PC-3 (cell line): ENCODE measurements at regions not wholly inside any gene's neighbourhood (a gene's known extent, or its start where the extent isn't known, plus 50 kb on each side); places are given as distances from the start of the nearest gene placed in this dataset.

Experiments used
- ATAC-seq: fragments of 200-7000 bp; cut with Tn5 transposase; 2 replicates; pipeline ENCODE4 v1.9.1; 2020; ENCODE audit warnings: mild to moderate bottlenecking, moderate library complexity
- BruUV-seq: library from RNA; stranded (reverse); fragments of 400-500 nt; replicated peaks from 2 replicates; lab custom pipeline; 2021; lab: Mats Ljungman, UMichigan
- CTCF ChIA-PET: fragments of 300-600 bp; sonication (Branson Sonifier 250); formaldehyde crosslinking; loops from one replicate; lab custom pipeline; 2022; ENCODE audit warnings: antibody characterized with exemption; lab: Charles Lee
- POLR2A ChIA-PET: fragments of 300-600 bp; sonication (Branson Sonifier 250); formaldehyde crosslinking; loops from one replicate; lab custom pipeline; 2022; ENCODE audit warnings: antibody characterized with exemption; ENCODE audit not compliant: unreplicated experiment; lab: Charles Lee
- DNase-seq: peaks from one replicate; pipeline ENCODE4 v3.0.0-alpha.2; 2015
- H2AFZ ChIP-seq: fragments of 300-600 bp; sonication (generic); 2 replicates; pipeline ENCODE4 v1.6.0; 2016; ENCODE audit warnings: antibody characterized with exemption, low read length
- H3F3A ChIP-seq: fragments of 300-600 bp; sonication (generic); one replicate; pipeline ENCODE4 v1.6.0; 2017; ENCODE audit warnings: antibody characterized with exemption, low read length, control low read depth, mild to moderate bottlenecking; ENCODE audit not compliant: unreplicated experiment
- H3K27ac ChIP-seq: fragments of 300-600 bp; sonication (generic); 2 replicates; pipeline ENCODE4 v1.5.1; 2016; ENCODE audit warnings: mild to moderate bottlenecking, low read length
- H3K27me3 ChIP-seq: fragments of 300-600 bp; sonication (generic); 2 replicates; pipeline ENCODE4 v1.6.1; 2016; ENCODE audit warnings: low read length, mixed read lengths
- H3K36me3 ChIP-seq: fragments of 300-600 bp; sonication (generic); 2 replicates; pipeline ENCODE4 v1.6.1; 2016; ENCODE audit warnings: low read depth, mixed run types, low read length, mixed read lengths
- H3K4me1 ChIP-seq: fragments of 300-600 bp; sonication (generic); 2 replicates; pipeline ENCODE4 v1.5.1; 2016; ENCODE audit warnings: low read length; ENCODE audit not compliant: insufficient read depth
- H3K4me2 ChIP-seq: fragments of 300-600 bp; sonication (generic); 2 replicates; pipeline ENCODE4 v1.6.0; 2016; ENCODE audit warnings: low read length
- H3K4me3 ChIP-seq: fragments of 300-600 bp; sonication (generic); 2 replicates; pipeline ENCODE4 v1.5.1; 2016; ENCODE audit warnings: mild to moderate bottlenecking, low read length, mixed read lengths
- H3K79me2 ChIP-seq: fragments of 300-600 bp; sonication (generic); 2 replicates; pipeline ENCODE4 v1.6.1; 2017; ENCODE audit warnings: low read length, mixed read lengths
- H3K9ac ChIP-seq: fragments of 300-600 bp; sonication (generic); 2 replicates; pipeline ENCODE4 v1.6.0; 2016; ENCODE audit warnings: mild to moderate bottlenecking, low read length
- H3K9me2 ChIP-seq: fragments of 300-600 bp; sonication (generic); replicated peaks from 2 replicates; pipeline ENCODE4 v1.6.1; 2016; ENCODE audit warnings: mixed run types, low read length, mixed read lengths
- H3K9me3 ChIP-seq: fragments of 300-600 bp; sonication (generic); 2 replicates; pipeline ENCODE4 v1.6.1; 2016; ENCODE audit warnings: low read length, mixed read lengths
- H4K20me1 ChIP-seq: fragments of 300-600 bp; sonication (generic); 2 replicates; pipeline ENCODE4 v1.6.1; 2016; ENCODE audit warnings: low read length, mixed read lengths
- CTCF ChIP-seq: fragments of 300-600 bp; sonication (generic); conservative IDR thresholded peaks from 2 replicates; pipeline ENCODE4 v1.5.1; 2017; ENCODE audit warnings: antibody characterized with exemption, low read depth, mild to moderate bottlenecking, low read length
- EZH2 ChIP-seq: fragments of 300-600 bp; sonication (generic); IDR thresholded peaks from one replicate; pipeline ENCODE4 v1.6.1; 2017; ENCODE audit warnings: antibody characterized with exemption, mild to moderate bottlenecking, low read length; ENCODE audit not compliant: unreplicated experiment
- EZH2phosphoT487 ChIP-seq: fragments of 300-600 bp; sonication (generic); IDR thresholded peaks from 2 replicates; pipeline ENCODE4 v1.6.1; 2018; ENCODE audit warnings: mild to moderate bottlenecking, antibody characterized with exemption, low read length, borderline replicate concordance
- intact Hi-C: fragments of 100-400 bp; cut with micrococcal nuclease; formaldehyde crosslinking; loops from 2 replicates; pipeline ENCODE4 v1.9.0; 2023

- Histone ChIP-seq H3K36me3 (no peaks in the 10 kb centered on the region), H3K4me3 (no peak overlapping the region), H3K4me1 (no peaks in the 10 kb centered on the region), H4K20me1 (no peaks in the 10 kb centered on the region), H3K4me2 (no peak overlapping the region), H3K9me2 (no peaks in the 10 kb centered on the region), H3K9me3 (no peaks in the 10 kb centered on the region), H3F3A (no peaks in the 10 kb centered on the region), H2AFZ (no peak overlapping the region), H3K27ac (no peak overlapping the region), H3K27me3 (no peaks in the 10 kb centered on the region), H3K9ac (no peak overlapping the region), H3K79me2 (no peaks in the 10 kb centered on the region)
- intact Hi-C loops: no loop called here
- BruUV-seq: no TSS peak
- TF ChIP-seq EZH2: no peak
- no peak for TF ChIP-seq EZH2phosphoT487
- no peak for TF ChIP-seq CTCF
- ATAC-seq: no peak
- ChIA-PET POLR2A (no interaction called here), CTCF (no interaction called here)
- DNase-seq: no peak
These were observed 1477.8 kb downstream of the C4orf33 start for GRCh38 chr4:130573742-130574141.

- ATAC-seq (no peak), DNase-seq (no peak)
- no peak for TF ChIP-seq EZH2
- no peak for TF ChIP-seq CTCF
- Histone ChIP-seq H3K9me3 (no peaks in the 10 kb centered on the region), H2AFZ (no peak overlapping the region), H3K36me3 (no peaks in the 10 kb centered on the region), H3K4me2 (no peak overlapping the region), H4K20me1 (no peaks in the 10 kb centered on the region), H3K4me1 (no peaks in the 10 kb centered on the region), H3K79me2 (no peaks in the 10 kb centered on the region), H3K27me3 (no peaks in the 10 kb centered on the region), H3K27ac (no peak overlapping the region), H3K9ac (no peak overlapping the region), H3K4me3 (no peak overlapping the region), H3F3A (no peaks in the 10 kb centered on the region), H3K9me2 (no peaks in the 10 kb centered on the region)
- POLR2A ChIA-PET: no interaction called here
- BruUV-seq: no TSS peak
- CTCF ChIA-PET: no interaction called here
- intact Hi-C loops: no loop called here
These were observed 1478.3 kb downstream of the C4orf33 start for GRCh38 chr4:130574215-130574614.

GRCh38 chr4:130576218-130576617 lies 1480.3 kb downstream of the C4orf33 start:
- H3K27me3 ChIP-seq: no peaks in the 10 kb centered on the region
- H3K79me2 ChIP-seq: no peaks in the 10 kb centered on the region
- no peak for TF ChIP-seq EZH2
- TF ChIP-seq CTCF: no peak
- no peak for TF ChIP-seq EZH2phosphoT487
- no peak overlapping the region for H2AFZ ChIP-seq
- H3F3A ChIP-seq: no peaks in the 10 kb centered on the region
- no peaks in the 10 kb centered on the region for H4K20me1 ChIP-seq
- DNase-seq (no peak), ATAC-seq (no peak)
- no peaks in the 10 kb centered on the region for H3K4me1 ChIP-seq
- no peaks in the 10 kb centered on the region for H3K9me2 ChIP-seq
- H3K27ac ChIP-seq: no peak overlapping the region
- ChIA-PET POLR2A (no interaction called here), CTCF (no interaction called here)
- no peaks in the 10 kb centered on the region for H3K36me3 ChIP-seq
- no peak overlapping the region for H3K4me2 ChIP-seq
- no peaks in the 10 kb centered on the region for H3K9me3 ChIP-seq
- intact Hi-C loops: no loop called here
- no peak overlapping the region for H3K9ac ChIP-seq
- BruUV-seq: no TSS peak
- H3K4me3 ChIP-seq: no peak overlapping the region
